Suprapubic skin (tissue), 4 donors: ENCODE measurements at regions not wholly inside any gene's neighbourhood (a gene's known extent, or its start where the extent isn't known, plus 50 kb on each side); places are given as distances from the start of the nearest gene placed in this dataset.
"Not testable (repeated sequence)": the region's sequence is repeated elsewhere in the genome, so short reads cannot be mapped to it uniquely, and the experiment has no call there.

ENCODE experiments used
- DNase-seq, 2 donors: peaks; one replicate each; pipeline ENCODE4 v3.0.0-alpha.2; 2019; ENCODE audit warnings: low spot score in 2 of 2
- H3K27ac ChIP-seq: fragments of 200-600 bp; sonication (generic); one replicate; pipeline ENCODE4 v1.5.1; 2019
- H3K27me3 ChIP-seq: fragments of 200-600 bp; sonication (generic); one replicate; pipeline ENCODE4 v1.5.1; 2019
- H3K36me3 ChIP-seq: fragments of 200-600 bp; sonication (generic); one replicate; pipeline ENCODE4 v1.5.1; 2019
- H3K4me1 ChIP-seq: fragments of 200-600 bp; sonication (generic); one replicate; pipeline ENCODE4 v1.5.1; 2019
- H3K4me3 ChIP-seq: fragments of 200-600 bp; sonication (generic); one replicate; pipeline ENCODE4 v1.5.1; 2019; ENCODE audit warnings: mild to moderate bottlenecking
- H3K9me3 ChIP-seq: fragments of 200-600 bp; sonication (generic); one replicate; pipeline ENCODE4 v1.5.1; 2019
- CTCF ChIP-seq, 2 donors: fragments of 200-600 bp in 1 of 2; fragments of 450-650 bp in 1 of 2; sonication (generic) in 1 of 2; IDR thresholded peaks; one replicate each; pipeline ENCODE4 v1.5.1; 2016 to 2019; ENCODE audit warnings: antibody characterized with exemption in 2 of 2, mild to moderate bottlenecking in 1 of 2, moderate library complexity in 1 of 2
- EP300 ChIP-seq: sonication (generic); formaldehyde crosslinking; IDR thresholded peaks from one replicate; pipeline ENCODE4 v1.6.1; 2017; ENCODE audit warnings: antibody characterized with exemption
- POLR2A ChIP-seq, 2 donors: fragments of 450-650 bp; IDR thresholded peaks; one replicate each; pipeline ENCODE4 v1.6.1; 2017; ENCODE audit warnings: antibody characterized with exemption in 2 of 2, mild to moderate bottlenecking in 2 of 2, moderate library complexity in 2 of 2
- POLR2AphosphoS5 ChIP-seq, 3 donors: sonication (generic); formaldehyde crosslinking; IDR thresholded peaks; one replicate each; pipeline ENCODE4 v1.6.1; 2017; ENCODE audit warnings: antibody characterized with exemption in 3 of 3
- WGBS: methylation state at CpG from one replicate; pipeline ENCODE4 v1.1.5; 2018; 5-methylcytosine and 5-hydroxymethylcytosine counted together

GRCh38 chr1:170415710-170416372, 116.1 kb upstream of the GORAB start:
- 41% methylated on average over 4 of the region's 4 CpGs for WGBS
- Histone ChIP-seq H3K27ac (peak overlapping the region; percentile 64), H3K27me3 (no peaks in the 10 kb centered on the region), H3K9me3 (no peaks in the 10 kb centered on the region), H3K4me1 (peaks cover 20% of the 10 kb centered on the region), H3K36me3 (no peaks in the 10 kb centered on the region), H3K4me3 (no peak overlapping the region)
- DNase-seq: no peak
- TF ChIP-seq POLR2AphosphoS5 (IDR thresholded peaks at IDR 0.05): no peak
- TF ChIP-seq CTCF (IDR thresholded peaks at IDR 0.05): no peak
- no peak for TF ChIP-seq POLR2A (IDR thresholded peaks at IDR 0.05)
- no peak for TF ChIP-seq EP300

- Histone ChIP-seq H3K36me3 (no peaks in the 10 kb centered on the region), H3K4me1 (no peaks in the 10 kb centered on the region), H3K27ac (no peak overlapping the region), H3K4me3 (no peak overlapping the region), H3K9me3 (no peaks in the 10 kb centered on the region), H3K27me3 (no peaks in the 10 kb centered on the region)
- TF ChIP-seq CTCF (IDR thresholded peaks at IDR 0.05) (no peak), EP300 (no peak), POLR2AphosphoS5 (IDR thresholded peaks at IDR 0.05) (no peak), POLR2A (IDR thresholded peaks at IDR 0.05) (no peak)
- WGBS: 53% methylated on average over 1 of the region's 1 CpG
- DNase-seq: no peak
Observed at GRCh38 chr1:170424346-170424745, 107.6 kb upstream of the GORAB start.

- Histone ChIP-seq H3K36me3 (no peaks in the 10 kb centered on the region), H3K27me3 (no peaks in the 10 kb centered on the region), H3K4me3 (no peak overlapping the region), H3K27ac (no peak overlapping the region), H3K9me3 (no peaks in the 10 kb centered on the region), H3K4me1 (no peaks in the 10 kb centered on the region)
- no peak for TF ChIP-seq POLR2A (IDR thresholded peaks at IDR 0.05)
- no peak for TF ChIP-seq CTCF (IDR thresholded peaks at IDR 0.05)
- no peak for TF ChIP-seq EP300
- no peak for TF ChIP-seq POLR2AphosphoS5 (IDR thresholded peaks at IDR 0.05)
- DNase-seq: no peak
- WGBS: 49% methylated on average over 5 of the region's 5 CpGs
Observed at GRCh38 chr1:170426596-170426995, 105.4 kb upstream of the GORAB start.

GRCh38 chr1:170427002-170427401, 105.0 kb upstream of the GORAB start:
- H3K4me1 ChIP-seq, H3K4me3 ChIP-seq, H3K27me3 ChIP-seq, DNase-seq, H3K27ac ChIP-seq, H3K36me3 ChIP-seq, H3K9me3 ChIP-seq: not testable (repeated sequence)
- no CpG with 5 or more reads among the region's 1 CpG for WGBS

- no peak for DNase-seq
- no peaks in the 10 kb centered on the region for H3K36me3 ChIP-seq
- H3K4me3 ChIP-seq: no peak overlapping the region
- WGBS: 65% methylated on average over 3 of the region's 3 CpGs
- no peak overlapping the region for H3K27ac ChIP-seq
- no peaks in the 10 kb centered on the region for H3K27me3 ChIP-seq
- H3K9me3 ChIP-seq: no peaks in the 10 kb centered on the region
- TF ChIP-seq POLR2AphosphoS5 (IDR thresholded peaks at IDR 0.05): no peak
- no peaks in the 10 kb centered on the region for H3K4me1 ChIP-seq
Observed at GRCh38 chr1:170436928-170437327, 95.0 kb upstream of the GORAB start.

GRCh38 chr1:170445096-170445495, 86.9 kb upstream of the GORAB start:
- WGBS: 42% methylated on average over 3 of the region's 3 CpGs
- Histone ChIP-seq H3K36me3 (no peaks in the 10 kb centered on the region), H3K4me1 (peaks cover 3% of the 10 kb centered on the region), H3K9me3 (no peaks in the 10 kb centered on the region), H3K4me3 (no peak overlapping the region), H3K27me3 (no peaks in the 10 kb centered on the region), H3K27ac (no peak overlapping the region)
- DNase-seq: no peak
- TF ChIP-seq POLR2AphosphoS5 (IDR thresholded peaks at IDR 0.05) (no peak), CTCF (IDR thresholded peaks at IDR 0.05) (no peak), POLR2A (IDR thresholded peaks at IDR 0.05) (no peak), EP300 (no peak)
